Erythroblast (primary cell): ENCODE measurements at regions not wholly inside any gene's neighbourhood (a gene's known extent, or its start where the extent isn't known, plus 50 kb on each side); places are given as distances from the start of the nearest gene placed in this dataset.

Source experiments
- GATA1 ChIP-seq: IDR thresholded peaks from 2 replicates; pipeline ENCODE4 v1.6.1; 2011; ENCODE audit warnings: low read depth, mild to moderate bottlenecking, control low read depth, low read length, moderate library complexity
- POLR2A ChIP-seq: IDR thresholded peaks from 2 replicates; pipeline ENCODE4 v1.6.1; 2011; ENCODE audit warnings: mild to moderate bottlenecking, low read length

- TF ChIP-seq POLR2A (no peak), GATA1 (no peak)
Measured at GRCh38 chr12:78651755-78652154, 212.8 kb upstream of the SYT1 start.
